Sciatic nerve (tissue), 2 donors: ENCODE measurements at regions not wholly inside any gene's neighbourhood (a gene's known extent, or its start where the extent isn't known, plus 50 kb on each side); places are given as distances from the start of the nearest gene placed in this dataset.
A peak's percentile ranks its signal among the peaks of the same experiment; 100 is the strongest.

Experiments
- ATAC-seq: fragments of 200-7000 bp; cut with Tn5 transposase; one replicate; pipeline ENCODE4 v1.9.1; 2020; ENCODE audit warnings: mild to moderate bottlenecking, moderate library complexity
- DNase-seq: peaks from one replicate; pipeline ENCODE4 v3.0.0-alpha.2; 2020; ENCODE audit warnings: low spot score
- intact Hi-C: fragments of 100-400 bp; cut with DNase I; formaldehyde crosslinking; loops from one replicate; pipeline ENCODE4 v1.14.2; 2022
- donor health status: DM: no; HTN: no; CAD: no.
- donor health status: DM: no; HTN: no; CAD: no.

- no peak for DNase-seq
- intact Hi-C loops: no loop called here
- peak; percentile 68 for ATAC-seq
Measured at GRCh38 chr18:77622009-77622692, 372.5 kb downstream of the GALR1 start.

GRCh38 chr18:77632758-77633157, 383.1 kb downstream of the GALR1 start:
- ATAC-seq: no peak
- intact Hi-C loops: no loop called here
- no peak for DNase-seq

DNA sequence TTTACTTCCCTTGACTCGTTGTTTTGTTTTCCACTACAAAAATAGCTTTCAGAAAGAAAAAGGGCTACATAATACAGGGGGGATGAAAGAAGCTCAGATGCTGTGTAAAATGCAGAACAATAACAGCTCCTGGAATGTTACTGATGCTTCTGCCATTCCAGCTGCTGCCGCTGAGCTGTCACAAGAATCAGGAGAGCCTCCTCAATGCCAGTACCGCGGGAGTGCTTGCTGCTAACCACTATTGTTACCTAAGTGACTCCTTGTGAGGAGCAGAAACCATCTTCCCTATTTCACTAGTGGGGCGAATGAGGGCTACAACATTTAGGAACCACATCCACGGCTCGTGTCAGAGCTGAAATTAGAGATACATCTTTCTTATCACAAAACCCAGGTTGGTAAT, 384.8 kb downstream of the GALR1 start:
- intact Hi-C loops: no loop called here
- no peak for DNase-seq

DNA sequence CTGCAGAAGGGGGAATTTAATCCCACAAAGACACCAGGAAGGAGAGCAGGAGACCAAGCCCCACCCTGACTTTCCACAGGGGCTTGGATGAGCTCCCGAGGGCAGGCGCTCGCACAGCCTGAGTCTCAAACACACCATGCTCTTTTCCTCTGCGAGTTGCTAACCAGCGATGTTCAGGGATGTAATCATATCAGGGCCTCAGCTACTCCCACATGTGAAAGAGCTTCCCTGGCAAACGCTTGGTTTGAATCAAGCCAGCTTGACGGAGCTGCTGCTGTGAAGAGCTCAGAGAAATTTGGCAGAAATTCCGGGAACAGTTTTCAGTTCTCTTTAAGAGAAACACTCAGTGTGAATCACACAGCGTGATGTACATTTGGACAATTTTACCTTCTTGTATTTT, 385.8 kb downstream of the GALR1 start:
- ATAC-seq: peak; percentile 89
- intact Hi-C loops: no loop called here
- no peak for DNase-seq

More for the DNA sequence above, 384.8 kb downstream of the GALR1 start:
- ATAC-seq: no peak

DNA sequence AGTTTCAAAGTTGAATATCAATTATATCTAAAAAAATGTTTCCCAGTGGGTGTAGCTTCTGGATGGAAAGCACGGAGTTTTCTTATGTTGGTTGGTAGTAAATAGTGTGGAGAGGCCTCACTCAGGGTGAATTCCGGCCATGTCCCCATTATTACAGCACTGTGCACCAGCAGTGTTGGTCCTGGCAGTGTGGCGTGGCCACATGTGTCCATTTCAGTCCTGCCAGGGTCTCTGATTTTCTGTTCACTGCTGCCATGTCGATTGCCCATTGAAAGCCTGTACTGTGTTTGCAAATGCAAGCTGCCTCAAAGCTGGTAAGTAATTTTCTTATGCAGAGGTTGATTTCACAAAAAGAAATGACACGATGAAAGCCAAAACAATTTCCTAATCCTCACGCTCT, 386.2 kb downstream of the GALR1 start:
- ATAC-seq (peak; percentile 46), DNase-seq (no peak)
- intact Hi-C loops: no loop called here

- DNase-seq (no peak), ATAC-seq (no peak)
- intact Hi-C loops: no loop called here
Measured at GRCh38 chr18:77645170-77645872, 395.7 kb downstream of the GALR1 start.

GRCh38 chr18:77647472-77647871, 397.8 kb downstream of the GALR1 start:
- no peak for DNase-seq
- intact Hi-C loops: no loop called here
- ATAC-seq: no peak

DNA sequence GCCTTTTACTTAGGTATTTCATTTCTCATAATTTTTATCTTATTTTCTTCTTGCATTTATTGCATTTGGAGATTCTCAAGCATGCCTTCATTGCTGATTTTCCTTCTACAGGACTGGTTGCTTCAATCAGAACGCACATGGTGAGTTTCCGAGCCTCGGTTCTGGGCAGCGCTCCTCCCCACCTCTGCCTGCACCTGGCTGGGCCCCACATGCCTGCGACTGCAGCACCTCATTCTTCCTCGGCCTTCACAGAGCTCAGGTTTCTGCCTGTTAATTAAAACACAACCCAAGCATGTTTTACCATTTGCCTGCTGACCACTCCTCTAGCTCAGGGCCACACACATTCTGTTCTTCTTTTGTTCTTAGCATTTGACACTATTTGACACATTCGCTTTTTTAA, 398.8 kb downstream of the GALR1 start:
- ATAC-seq (no peak), DNase-seq (no peak)
- intact Hi-C loops: no loop called here

DNA sequence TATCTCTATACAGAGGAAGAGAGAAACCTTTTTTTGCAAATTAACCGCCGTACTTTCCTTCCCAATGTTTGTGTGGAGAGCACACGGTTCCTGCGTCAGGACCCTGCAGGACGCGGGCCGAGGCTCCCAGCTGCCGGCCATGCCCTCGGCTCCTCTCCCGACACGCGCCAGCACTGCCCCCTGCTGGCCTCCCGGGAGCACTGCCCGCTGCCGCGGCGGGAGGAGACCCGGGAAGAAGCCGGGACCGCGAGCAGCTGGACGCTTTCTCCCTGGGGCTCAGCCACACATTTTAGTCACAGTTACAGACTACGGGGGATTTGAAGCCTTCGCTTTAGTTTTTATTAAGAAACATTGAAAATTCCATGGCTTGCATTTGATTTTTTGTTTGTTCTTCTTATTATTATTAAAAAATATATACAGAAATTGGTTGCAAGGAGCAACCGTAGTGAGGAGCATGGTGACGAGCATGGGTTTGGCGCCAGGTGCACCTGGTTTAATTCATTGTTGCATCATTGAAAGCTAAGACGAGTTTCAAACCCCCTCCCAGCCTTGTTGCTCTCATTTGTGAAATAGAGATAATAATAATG, 401.2 kb downstream of the GALR1 start:
- DNase-seq (peak; percentile 86), ATAC-seq (peak; percentile 95)
- intact Hi-C loops: no loop called here

DNA sequence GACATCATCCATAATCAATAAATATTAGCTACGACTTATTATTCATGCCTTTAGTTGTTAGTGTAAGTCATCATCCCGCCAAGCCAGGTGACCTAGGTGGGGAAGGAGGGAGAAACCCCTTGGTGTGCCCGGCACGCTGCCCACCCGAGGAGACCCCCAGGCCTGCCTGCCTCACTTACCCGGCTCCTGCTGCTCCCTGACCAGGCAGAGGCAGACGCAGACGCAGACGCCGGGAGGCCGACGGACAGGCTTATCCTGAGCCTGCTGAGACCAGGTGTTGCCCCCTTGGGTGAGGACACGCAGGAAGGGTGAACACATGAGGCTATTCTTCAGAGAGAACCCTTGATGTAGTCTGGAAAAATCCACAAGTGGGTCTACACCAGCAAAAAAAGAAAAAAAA, 401.8 kb downstream of the GALR1 start:
- DNase-seq (no peak), ATAC-seq (no peak)
- intact Hi-C loops: no loop called here

- intact Hi-C loops: no loop called here
- no peak for ATAC-seq
Measured at GRCh38 chr18:77653792-77654191, 404.1 kb downstream of the GALR1 start.

DNA sequence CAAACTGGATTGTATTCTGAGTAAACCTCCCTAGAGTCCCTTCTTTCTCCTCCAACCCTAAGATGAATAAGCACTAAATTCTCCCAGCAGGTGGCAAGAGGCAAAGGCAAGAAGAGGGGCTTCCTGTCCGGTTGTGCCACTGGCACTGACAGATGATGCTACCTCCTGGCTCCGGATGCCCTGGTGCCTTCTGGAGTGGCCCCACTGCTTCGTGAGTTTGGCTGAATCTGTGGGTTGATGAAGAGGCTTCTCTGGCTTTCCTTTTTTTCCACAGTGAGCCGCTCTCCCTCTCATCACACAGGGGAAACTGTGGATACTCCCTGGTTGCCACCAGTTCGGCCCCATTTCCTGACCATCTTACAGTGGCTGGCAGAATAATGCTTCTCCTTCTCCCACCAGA, 404.7 kb downstream of the GALR1 start:
- intact Hi-C loops: no loop called here
- ATAC-seq (no peak), DNase-seq (no peak)

More at GRCh38 chr18:77653792-77654191, 404.1 kb downstream of the GALR1 start:
- DNase-seq: no peak

GRCh38 chr18:77657651-77658298, 408.1 kb downstream of the GALR1 start:
- intact Hi-C loops: no loop called here
- DNase-seq (no peak), ATAC-seq (no peak)

GRCh38 chr18:77658299-77658662, 408.6 kb downstream of the GALR1 start:
- intact Hi-C loops: no loop called here
- DNase-seq (no peak), ATAC-seq (no peak)

GRCh38 chr18:77658751-77659448, 409.3 kb downstream of the GALR1 start:
- DNase-seq (no peak), ATAC-seq (peak; percentile 50)
- intact Hi-C loops: no loop called here

DNA sequence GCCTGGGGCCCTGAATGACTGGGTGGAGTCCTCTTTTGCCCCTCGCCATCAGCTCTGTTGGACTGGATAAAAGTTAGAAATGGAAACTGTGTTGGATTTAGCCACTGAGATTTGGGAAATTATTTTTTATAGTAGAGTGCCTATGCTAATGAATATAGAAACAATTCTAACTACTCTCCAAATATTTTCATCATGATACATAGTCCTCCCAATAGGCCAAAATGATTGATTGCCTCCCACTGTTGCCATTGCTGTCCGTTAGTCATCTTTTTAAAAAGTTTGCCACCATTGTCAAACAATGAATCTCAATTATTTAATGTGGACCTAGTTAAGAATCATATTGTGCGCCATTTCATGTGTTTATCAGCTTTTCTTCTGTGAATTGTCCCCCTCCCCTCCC, 417.0 kb downstream of the GALR1 start:
- no peak for ATAC-seq
- intact Hi-C loops: no loop called here
- DNase-seq: no peak

DNA sequence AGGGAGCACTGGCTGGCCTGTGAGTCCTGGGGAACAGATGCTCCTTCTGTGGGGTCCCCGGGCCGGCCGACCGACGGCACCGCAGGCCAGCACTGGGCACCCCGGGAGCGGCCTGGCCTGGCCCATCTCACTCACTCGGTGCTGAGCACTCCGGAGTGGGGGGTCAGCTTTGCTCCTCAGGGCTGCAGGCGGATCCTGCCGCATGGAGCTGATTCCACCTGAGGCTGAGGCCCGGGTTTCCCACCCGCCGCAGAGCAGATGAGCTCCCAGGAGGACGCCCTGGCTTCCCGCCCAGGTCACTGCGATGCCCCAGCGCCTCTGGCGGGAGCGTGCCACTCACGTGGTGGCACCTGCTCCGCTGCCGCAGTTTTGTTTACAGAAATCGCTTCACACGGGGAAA, 418.6 kb downstream of the GALR1 start:
- intact Hi-C loops: no loop called here
- DNase-seq (no peak), ATAC-seq (peak; percentile 22)

DNA sequence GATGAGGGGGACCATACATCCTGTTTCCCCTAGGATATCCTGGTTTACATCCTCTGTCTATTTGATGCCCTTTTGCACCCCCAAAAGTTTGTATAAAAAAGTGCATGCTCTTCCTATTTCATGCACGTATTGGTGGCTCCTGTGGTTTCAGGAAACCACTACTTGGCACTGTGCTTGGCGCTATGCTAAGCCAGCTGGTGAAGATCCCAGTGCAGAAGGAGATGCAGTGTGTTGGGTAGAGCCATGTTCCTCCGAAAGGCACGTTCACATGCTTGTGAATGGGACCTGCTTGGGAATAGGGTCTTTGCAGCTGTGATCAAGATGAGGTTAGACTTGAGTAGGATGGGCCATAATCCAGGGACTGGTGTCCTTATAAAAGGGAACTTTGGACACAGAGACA, 419.7 kb downstream of the GALR1 start:
- DNase-seq (no peak), ATAC-seq (no peak)
- intact Hi-C loops: no loop called here

DNA sequence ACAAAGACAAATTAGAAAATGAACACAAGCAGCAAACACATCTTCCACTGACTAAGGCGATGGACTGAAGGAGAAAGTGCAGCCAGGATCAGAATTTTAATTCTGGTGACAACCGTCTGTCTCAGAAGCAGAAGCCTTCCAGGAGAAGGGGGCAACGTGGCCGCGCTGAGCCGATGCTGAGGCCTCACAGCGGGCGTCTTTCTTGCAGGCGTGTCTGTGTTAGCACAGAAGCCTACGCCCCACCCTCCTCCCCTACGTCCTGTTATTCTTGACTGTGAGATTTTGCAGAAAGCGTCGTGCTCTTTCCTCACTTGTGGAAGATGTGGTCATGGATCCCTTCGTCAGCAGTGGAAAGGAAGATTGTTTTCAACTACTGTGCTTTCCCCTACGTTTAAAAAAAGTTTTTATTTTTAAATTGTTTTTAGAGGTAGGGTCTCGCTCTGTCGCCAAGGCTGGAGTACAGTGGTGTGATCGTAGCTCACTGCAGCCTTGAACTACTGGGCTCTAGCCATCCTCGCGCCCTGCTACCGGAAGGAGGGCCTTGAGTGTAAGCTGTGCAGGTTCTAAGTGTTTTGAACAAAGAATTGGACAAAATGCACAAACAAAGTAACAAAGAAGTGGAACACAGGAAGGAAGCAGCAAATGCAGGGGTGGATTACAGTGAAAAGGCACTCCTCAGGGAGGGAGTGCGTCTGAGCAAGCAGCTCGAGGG, 422.0 kb downstream of the GALR1 start:
- ATAC-seq (no peak), DNase-seq (no peak)
- intact Hi-C loops: no loop called here
